ENCODE measurements at regions not wholly inside any gene's neighbourhood (a gene's known extent, or its start where the extent isn't known, plus 50 kb on each side); places are given as distances from the start of the nearest gene placed in this dataset.

GRCh38 chr15:70286113-70286806 is 188.5 kb upstream of the TLE3 start:
- no peak for TF ChIP-seq POLR2A (IDR thresholded peaks at IDR 0.05; ENCODE audit: control extremely low read depth in 1 of 2, low read depth in 2 of 2, low read length in 2 of 2)
- TF ChIP-seq ATF2 (IDR thresholded peaks at IDR 0.05; ENCODE audit: low read length) = no peak
- no peak for TF ChIP-seq EGR1 (IDR thresholded peaks at IDR 0.05; ENCODE audit: borderline replicate concordance, low read depth, low read length)
- TF ChIP-seq CTCF (IDR thresholded peaks at IDR 0.05; ENCODE audit: control extremely low read depth in 1 of 3, insufficient read depth in 1 of 3, low read depth in 1 of 3, low read length in 3 of 3) = no peak
- no peak for TF ChIP-seq EP300 (IDR thresholded peaks at IDR 0.05; ENCODE audit: borderline replicate concordance in 1 of 2, low read depth in 2 of 2, low read length in 2 of 2)
- TF ChIP-seq SIN3A (conservative IDR thresholded peaks at IDR 0.05 in 1 of 2, IDR thresholded peaks at IDR 0.05 in 1 of 2; ENCODE audit: low read depth in 1 of 2, low read length in 2 of 2) = no peak
- no peak for TF ChIP-seq CREB1 (IDR thresholded peaks at IDR 0.05)
- no peak for TF ChIP-seq USF2 (IDR thresholded peaks at IDR 0.05; ENCODE audit: low read length)
- no peak for TF ChIP-seq TAF1 (IDR thresholded peaks at IDR 0.05; ENCODE audit: low read depth, low read length)
- no peak for TF ChIP-seq RXRA (IDR thresholded peaks at IDR 0.05; ENCODE audit: insufficient read depth, low read depth, low read length)
- no peak for TF ChIP-seq NRF1 (IDR thresholded peaks at IDR 0.05; ENCODE audit: low read depth, low read length)

Data from H1 (cell line).